Panc1 (cell line): ENCODE measurements at regions not wholly inside any gene's neighbourhood (a gene's known extent, or its start where the extent isn't known, plus 50 kb on each side); places are given as distances from the start of the nearest gene placed in this dataset.
"Not testable (repeated sequence)": the region's sequence is repeated elsewhere in the genome, so short reads cannot be mapped to it uniquely, and the experiment has no call there.

Source experiments
- POLR2AphosphoS5 ChIP-seq: IDR thresholded peaks from 2 replicates; pipeline ENCODE4 v1.6.1; 2012; ENCODE audit warnings: mild to moderate bottlenecking, low read depth, low read length, moderate library complexity
- SIN3A ChIP-seq: IDR thresholded peaks from 2 replicates; pipeline ENCODE4 v1.6.1; 2012; ENCODE audit warnings: low read depth, mild to moderate bottlenecking, low read length, moderate library complexity, borderline replicate concordance; ENCODE audit not compliant: insufficient read depth
- TCF7L2 ChIP-seq: IDR thresholded peaks from 2 replicates; pipeline ENCODE4 v1.6.1; 2011; ENCODE audit warnings: mild to moderate bottlenecking, low read depth, low read length, inconsistent platforms
- TF ChIP-seq, protein P1 (sequence below): fragments of 450-650 bp; IDR thresholded peaks from 2 replicates; pipeline ENCODE4 v1.5.1; 2017; ENCODE audit warnings: mild to moderate bottlenecking
- TF ChIP-seq, protein P2 (sequence below), 2 experiments: IDR thresholded peaks; 2 replicates each; pipeline ENCODE4 v1.6.1; 2011 to 2012; ENCODE audit warnings: low read depth in 2 of 2, control low read depth in 1 of 2, low read length in 1 of 2, mild to moderate bottlenecking in 1 of 2, moderate library complexity in 1 of 2; ENCODE audit not compliant: insufficient read depth in 1 of 2

DNA sequence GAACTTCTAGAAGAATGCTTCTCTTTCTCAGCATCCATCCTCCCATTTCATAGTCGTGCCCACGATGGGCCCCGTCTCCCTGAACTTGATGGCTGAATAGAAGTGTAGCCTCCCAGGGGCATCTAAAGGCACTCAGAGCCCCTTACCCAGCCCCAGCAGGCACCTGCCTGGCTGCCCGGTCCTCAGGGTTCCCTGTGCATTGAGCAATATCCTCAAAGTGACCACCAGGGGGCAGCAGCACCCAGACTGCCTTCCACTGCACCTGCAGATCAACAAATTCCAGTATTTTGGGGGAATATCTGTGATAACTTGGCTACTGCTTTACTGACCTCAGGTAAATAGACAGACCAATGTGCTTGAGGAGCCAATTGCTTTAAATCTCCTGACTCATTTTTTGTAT is 2707.9 kb upstream of the TPTE start:
- TF ChIP-seq, protein P1, sequence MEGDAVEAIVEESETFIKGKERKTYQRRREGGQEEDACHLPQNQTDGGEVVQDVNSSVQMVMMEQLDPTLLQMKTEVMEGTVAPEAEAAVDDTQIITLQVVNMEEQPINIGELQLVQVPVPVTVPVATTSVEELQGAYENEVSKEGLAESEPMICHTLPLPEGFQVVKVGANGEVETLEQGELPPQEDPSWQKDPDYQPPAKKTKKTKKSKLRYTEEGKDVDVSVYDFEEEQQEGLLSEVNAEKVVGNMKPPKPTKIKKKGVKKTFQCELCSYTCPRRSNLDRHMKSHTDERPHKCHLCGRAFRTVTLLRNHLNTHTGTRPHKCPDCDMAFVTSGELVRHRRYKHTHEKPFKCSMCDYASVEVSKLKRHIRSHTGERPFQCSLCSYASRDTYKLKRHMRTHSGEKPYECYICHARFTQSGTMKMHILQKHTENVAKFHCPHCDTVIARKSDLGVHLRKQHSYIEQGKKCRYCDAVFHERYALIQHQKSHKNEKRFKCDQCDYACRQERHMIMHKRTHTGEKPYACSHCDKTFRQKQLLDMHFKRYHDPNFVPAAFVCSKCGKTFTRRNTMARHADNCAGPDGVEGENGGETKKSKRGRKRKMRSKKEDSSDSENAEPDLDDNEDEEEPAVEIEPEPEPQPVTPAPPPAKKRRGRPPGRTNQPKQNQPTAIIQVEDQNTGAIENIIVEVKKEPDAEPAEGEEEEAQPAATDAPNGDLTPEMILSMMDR, result not testable (repeated sequence)
- TF ChIP-seq POLR2AphosphoS5, SIN3A, TCF7L2: not testable (repeated sequence)
- TF ChIP-seq, protein P2, sequence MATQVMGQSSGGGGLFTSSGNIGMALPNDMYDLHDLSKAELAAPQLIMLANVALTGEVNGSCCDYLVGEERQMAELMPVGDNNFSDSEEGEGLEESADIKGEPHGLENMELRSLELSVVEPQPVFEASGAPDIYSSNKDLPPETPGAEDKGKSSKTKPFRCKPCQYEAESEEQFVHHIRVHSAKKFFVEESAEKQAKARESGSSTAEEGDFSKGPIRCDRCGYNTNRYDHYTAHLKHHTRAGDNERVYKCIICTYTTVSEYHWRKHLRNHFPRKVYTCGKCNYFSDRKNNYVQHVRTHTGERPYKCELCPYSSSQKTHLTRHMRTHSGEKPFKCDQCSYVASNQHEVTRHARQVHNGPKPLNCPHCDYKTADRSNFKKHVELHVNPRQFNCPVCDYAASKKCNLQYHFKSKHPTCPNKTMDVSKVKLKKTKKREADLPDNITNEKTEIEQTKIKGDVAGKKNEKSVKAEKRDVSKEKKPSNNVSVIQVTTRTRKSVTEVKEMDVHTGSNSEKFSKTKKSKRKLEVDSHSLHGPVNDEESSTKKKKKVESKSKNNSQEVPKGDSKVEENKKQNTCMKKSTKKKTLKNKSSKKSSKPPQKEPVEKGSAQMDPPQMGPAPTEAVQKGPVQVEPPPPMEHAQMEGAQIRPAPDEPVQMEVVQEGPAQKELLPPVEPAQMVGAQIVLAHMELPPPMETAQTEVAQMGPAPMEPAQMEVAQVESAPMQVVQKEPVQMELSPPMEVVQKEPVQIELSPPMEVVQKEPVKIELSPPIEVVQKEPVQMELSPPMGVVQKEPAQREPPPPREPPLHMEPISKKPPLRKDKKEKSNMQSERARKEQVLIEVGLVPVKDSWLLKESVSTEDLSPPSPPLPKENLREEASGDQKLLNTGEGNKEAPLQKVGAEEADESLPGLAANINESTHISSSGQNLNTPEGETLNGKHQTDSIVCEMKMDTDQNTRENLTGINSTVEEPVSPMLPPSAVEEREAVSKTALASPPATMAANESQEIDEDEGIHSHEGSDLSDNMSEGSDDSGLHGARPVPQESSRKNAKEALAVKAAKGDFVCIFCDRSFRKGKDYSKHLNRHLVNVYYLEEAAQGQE (IDR thresholded peaks at IDR 0.05; ENCODE audit: insufficient read depth in 1 of 2, low read depth in 2 of 2, low read length in 1 of 2), result not testable (repeated sequence)
